Activated naive CD4-positive, alpha-beta T cell treated with Interleukin-2 at 50 U/mL for 16 hours (primary cell): ENCODE measurements at regions not wholly inside any gene's neighbourhood (a gene's known extent, or its start where the extent isn't known, plus 50 kb on each side); places are given as distances from the start of the nearest gene placed in this dataset.
A peak's percentile ranks its signal among the peaks of the same experiment; 100 is the strongest.
"Not testable (repeated sequence)": the region's sequence is repeated elsewhere in the genome, so short reads cannot be mapped to it uniquely, and the experiment has no call there.

Experiments used
- DNase-seq: peaks from one replicate; pipeline ENCODE4 v3.0.0-alpha.2; 2020

DNA sequence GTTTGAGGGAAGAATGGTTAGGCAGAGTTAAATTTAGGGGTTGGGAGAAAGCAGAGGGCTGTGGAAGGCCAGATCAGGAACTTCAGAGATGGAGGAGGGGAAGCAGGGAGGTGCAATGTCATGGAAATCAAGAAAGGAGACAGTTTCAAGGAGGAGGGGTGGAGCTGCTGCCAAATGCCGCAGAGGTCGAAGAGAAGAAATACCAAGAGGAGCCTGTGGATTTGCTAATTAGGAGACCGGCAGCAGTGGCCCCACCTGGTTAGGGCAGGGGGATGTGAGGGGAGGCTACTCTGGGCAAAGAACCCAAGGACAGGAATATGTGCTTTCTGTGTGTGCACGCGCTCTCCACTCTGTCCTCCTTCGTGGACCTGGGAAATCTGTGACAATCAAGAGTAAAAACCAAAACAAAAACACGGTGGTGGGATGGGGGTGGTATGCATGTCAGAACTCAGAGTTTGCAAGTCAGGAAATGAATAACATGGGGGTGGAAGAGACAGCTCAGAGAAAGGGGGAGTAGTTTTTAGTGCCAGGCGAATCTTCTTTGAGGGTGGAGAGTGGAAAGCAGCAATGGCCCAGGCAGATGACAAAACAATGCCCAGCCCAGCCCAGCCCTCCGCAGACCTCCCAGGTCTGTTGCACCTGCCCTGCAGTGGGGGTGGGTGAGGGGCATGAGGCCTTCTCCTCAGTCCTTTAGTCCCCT is 102.9 kb upstream of the PAX2 start:
- DNase-seq: no peak

DNA sequence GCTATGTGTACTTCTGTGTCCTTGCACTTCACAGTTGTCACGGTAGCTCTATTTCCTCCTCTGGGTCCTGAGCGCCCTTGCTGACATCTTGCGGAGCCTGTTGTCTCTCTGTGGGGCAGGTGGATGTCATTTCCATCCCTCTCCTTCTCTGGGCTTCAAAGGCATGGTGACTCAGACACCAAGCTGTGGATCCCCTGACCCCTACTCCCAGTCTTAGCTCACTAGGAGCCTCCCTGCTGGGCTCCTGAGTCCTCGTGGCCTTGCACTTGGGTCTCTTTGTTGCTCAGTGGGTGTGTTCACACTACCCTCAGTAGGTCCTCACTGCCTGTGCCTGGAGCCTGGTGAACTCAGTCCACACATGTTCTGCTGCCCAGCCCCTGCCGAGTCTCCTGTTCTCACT is 100.3 kb upstream of the PAX2 start:
- DNase-seq: no peak

GRCh38 chr10:100645613-100646392 is 99.6 kb upstream of the PAX2 start:
- DNase-seq: no peak

DNA sequence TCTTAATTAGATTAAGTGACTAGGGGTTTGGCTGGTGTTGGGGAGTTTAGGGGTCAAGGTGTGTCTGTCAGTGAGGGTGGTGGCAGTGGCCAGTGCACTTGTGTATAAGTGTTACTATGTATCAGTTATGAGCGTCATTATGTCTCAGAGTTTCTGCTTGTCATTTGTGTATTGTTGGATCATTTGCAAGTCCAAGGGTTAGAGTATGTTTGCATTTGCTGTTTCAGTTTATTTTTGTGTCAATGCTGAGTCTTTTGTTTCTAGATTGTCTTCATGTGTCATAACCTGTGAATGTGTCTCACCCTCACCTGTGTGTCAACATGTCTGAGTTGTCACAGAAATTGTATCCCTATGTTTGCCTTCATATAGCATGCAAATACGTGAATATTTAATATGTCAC is 97.5 kb upstream of the PAX2 start:
- DNase-seq: no peak

DNA sequence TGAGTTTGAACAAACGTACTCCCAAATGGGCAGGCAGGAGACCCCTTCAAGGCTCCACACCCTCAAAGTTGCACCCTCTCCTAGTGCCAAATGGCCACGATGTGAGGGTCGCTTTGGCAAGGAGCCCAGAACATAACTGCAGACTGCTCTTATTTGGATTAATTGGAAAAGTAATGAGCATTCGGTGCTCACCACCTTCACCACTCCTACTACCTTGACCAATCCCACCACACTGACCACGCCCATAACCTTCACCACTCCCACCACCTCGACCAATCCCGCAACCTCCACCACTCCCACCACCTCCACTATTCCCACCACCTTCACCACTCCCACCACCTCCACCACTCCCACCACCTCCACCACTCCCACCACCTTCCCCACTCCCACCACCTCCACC is 94.7 kb upstream of the PAX2 start:
- no peak for DNase-seq

DNA sequence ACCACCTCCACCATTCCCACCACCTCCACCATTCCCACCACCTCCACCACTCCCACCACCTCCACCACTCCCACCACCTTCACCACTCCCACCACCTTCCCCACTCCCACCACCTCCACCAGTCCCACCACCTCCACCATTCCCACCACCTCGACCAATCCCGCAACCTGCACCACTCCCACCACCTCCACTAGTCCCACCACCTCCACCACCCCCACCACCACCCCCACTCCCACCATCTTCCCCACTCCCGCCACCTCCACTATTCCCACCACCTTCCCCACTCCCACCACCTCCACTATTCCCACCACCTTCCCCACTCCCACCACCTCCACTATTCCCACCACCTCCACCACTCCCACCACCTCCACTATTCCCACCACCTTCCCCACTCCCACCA is 94.3 kb upstream of the PAX2 start:
- not testable (repeated sequence) for DNase-seq

- no peak for DNase-seq
Observed at GRCh38 chr10:100651916-100652315, 93.5 kb upstream of the PAX2 start.

- no peak for DNase-seq
Observed at GRCh38 chr10:100652406-100653135, 92.8 kb upstream of the PAX2 start.

- no peak for DNase-seq
Observed at GRCh38 chr10:100653238-100653956, 92.0 kb upstream of the PAX2 start.

DNA sequence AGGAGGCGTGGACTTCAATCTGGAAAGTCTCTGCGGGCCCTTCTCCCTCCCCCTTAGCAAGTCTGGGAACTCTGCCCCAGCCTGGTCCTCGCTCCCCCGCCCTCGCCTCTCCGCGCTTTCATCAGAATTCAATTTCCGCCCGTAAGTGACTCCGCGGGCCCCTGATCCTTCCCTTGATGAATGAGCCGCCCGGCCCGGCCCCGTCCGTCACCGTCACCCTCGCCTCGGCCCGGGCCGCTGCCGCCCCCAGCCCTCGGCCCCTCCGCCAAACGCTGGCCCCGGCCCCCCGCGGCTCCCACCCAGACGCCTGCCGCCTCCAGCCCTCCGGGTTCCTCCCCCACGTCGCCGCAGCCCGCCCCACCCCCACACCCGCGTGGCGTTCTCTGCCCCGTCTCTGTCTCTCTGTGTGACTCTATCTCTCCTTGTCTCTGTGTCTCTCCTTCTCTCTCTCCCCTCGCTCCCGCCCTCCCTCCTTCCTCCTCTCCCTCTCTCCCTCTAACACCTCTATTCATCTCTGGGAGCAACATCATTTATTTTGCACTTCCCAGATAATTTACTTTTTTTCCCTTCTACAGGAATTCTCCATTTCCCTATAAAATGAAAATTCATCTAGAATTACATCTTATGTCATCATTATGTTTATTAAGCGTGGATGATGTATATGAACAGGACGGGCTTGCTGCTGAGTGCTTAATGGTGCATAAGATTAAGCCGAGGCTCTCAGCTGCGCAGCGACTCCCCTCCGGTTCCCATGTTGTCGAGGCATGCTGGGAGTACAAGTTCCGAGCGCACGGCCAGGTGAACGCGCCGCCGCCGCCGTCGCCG is 91.2 kb upstream of the PAX2 start:
- DNase-seq: peak; percentile 36

DNA sequence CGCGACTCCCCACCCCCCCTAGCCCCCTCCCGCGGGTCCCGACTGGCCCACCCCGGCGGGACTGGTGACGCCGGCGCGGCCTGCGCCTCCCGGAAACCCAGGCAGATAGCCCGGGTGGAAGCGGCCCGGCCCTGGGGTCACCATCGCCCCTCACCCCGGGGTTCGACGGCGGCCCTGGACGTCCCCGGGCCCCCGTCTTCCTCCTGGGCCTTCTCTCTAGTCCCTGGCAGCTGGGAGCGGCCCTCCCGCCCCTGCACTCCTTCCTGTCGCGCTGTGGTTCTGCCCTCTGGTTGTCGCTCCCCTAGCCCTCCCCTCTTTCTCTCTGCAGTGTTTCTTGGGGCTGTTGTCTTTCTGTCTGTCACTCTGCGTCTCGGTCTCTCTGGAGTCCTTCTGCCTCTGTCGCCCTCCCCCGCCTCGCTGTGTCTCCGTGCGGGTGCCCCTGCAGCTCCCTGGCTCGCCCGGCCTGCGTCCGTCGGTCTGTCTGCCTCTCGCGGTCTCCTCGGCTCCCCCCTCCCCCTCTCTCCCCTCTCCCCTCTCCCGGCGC is 90.5 kb upstream of the PAX2 start:
- DNase-seq: peak; percentile 14

- no peak for DNase-seq
Observed at GRCh38 chr10:100655326-100655759, 90.0 kb upstream of the PAX2 start.

GRCh38 chr10:100655760-100656421 is 89.5 kb upstream of the PAX2 start:
- DNase-seq: no peak

DNA sequence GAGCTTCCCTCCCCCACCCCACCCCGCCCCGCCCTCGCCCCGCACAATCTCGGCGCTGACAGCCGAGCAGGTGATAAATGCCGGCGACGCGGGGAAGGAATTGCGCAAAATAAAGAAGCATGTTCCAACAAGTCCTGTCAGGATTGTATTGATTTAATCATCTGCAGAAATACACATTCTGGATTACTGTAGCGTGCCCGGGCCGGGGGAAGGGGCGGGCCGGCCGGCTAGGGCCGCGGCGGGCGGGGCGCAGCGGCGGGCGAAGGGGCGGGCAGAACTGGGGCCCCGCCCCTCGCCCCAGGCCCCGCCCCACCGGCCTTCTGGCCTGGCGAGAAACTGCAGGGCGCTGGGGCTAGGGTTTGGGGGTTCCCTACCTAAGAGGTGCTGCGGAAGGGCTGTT is 88.9 kb upstream of the PAX2 start:
- no peak for DNase-seq

GRCh38 chr10:100658269-100658668 is 87.1 kb upstream of the PAX2 start:
- no peak for DNase-seq

DNA sequence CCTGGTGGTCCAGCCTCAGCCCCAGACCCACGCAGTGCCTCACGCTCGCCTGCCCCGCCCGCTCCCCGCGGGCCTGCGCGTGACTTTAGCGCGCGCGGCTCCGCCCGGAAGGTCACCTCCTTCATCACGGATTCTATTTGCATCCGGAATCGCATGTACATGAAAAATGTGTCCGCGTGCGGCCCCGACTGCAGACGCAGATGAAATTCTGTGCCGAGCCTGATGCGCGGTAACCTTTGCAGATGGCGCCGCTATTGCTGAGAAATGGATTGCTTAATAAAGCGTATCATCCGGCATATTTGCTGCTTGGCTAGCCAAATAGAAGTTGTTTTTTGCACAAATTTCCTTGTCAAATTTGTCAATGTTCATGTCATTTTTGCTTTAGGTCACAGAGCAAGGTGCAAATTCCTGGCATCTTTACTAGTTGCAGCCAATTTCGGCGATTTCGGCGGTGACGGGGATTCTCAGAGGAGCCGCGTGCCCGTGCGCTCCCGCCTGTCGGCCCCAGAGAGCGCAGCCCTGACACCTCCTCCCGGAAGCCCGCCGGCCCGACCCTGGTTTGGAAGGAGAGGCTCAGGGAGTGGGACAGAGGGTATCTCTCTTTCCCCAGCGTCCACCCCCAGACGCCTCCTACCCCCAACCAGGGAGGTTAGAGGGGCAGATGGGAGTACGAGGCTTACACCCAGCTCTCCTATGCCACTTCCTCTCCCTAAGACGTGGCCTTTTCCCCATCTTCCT is 85.9 kb upstream of the PAX2 start:
- no peak for DNase-seq

DNA sequence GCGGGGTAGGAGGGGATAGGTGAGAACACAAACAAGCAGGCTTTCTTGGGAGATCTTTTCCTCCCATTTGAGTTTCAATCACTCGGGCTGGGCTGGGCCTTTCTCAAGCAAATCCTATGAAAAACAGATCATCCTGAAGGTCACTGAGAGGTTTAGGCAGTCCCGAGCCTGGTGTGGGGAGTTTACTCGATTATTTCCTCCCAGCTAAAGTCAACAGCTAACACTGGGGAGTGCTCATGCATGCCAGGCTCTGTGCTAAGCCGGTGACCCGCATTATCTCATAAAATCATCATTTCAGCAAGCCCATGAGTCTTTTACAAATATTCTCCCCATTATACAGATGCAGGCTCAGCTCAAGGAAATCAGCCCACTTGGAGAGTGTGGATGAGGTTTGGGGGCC is 85.0 kb upstream of the PAX2 start:
- no peak for DNase-seq

- no peak for DNase-seq
Observed at GRCh38 chr10:100660945-100661344, 84.4 kb upstream of the PAX2 start.

- DNase-seq: no peak
Observed at GRCh38 chr10:100661520-100661919, 83.9 kb upstream of the PAX2 start.

GRCh38 chr10:100662067-100662466 is 83.3 kb upstream of the PAX2 start:
- no peak for DNase-seq
